ENCODE measurements at regions not wholly inside any gene's neighbourhood (a gene's known extent, or its start where the extent isn't known, plus 50 kb on each side); places are given as distances from the start of the nearest gene placed in this dataset.

DNA sequence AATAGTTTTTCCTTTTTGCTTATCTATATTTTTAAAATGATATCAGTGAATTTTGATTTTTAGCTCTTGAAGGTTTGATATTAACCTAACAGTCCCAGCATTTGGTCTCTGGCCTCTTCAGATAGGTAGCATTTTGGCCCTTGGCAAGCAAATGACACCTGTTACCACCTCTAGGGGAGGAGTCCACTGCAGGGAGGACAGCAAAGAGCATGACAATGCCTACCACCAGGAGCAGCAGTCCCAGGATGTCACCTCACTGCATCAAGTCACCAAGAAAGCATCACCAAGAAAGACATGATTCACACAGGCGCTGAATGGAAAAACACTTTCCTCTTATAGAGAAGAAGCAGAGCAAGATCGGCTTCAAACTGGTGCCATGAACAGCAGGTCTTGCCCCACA is 224.3 kb downstream of the UBE3D start:
- TF ChIP-seq, protein P1, sequence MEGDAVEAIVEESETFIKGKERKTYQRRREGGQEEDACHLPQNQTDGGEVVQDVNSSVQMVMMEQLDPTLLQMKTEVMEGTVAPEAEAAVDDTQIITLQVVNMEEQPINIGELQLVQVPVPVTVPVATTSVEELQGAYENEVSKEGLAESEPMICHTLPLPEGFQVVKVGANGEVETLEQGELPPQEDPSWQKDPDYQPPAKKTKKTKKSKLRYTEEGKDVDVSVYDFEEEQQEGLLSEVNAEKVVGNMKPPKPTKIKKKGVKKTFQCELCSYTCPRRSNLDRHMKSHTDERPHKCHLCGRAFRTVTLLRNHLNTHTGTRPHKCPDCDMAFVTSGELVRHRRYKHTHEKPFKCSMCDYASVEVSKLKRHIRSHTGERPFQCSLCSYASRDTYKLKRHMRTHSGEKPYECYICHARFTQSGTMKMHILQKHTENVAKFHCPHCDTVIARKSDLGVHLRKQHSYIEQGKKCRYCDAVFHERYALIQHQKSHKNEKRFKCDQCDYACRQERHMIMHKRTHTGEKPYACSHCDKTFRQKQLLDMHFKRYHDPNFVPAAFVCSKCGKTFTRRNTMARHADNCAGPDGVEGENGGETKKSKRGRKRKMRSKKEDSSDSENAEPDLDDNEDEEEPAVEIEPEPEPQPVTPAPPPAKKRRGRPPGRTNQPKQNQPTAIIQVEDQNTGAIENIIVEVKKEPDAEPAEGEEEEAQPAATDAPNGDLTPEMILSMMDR (IDR thresholded peaks at IDR 0.05), result no peak
- ATAC-seq, result no peak
- no peaks in the 10 kb centered on the region for H3K27me3 ChIP-seq
- H3K4me3 ChIP-seq, result no peak overlapping the region
- intact Hi-C loops (cut with DNase I), result no loop called here
- no peak for DNase-seq
- no peak overlapping the region for H3K27ac ChIP-seq
- H3K4me1 ChIP-seq, result no peaks in the 10 kb centered on the region
- H3K36me3 ChIP-seq, result no peaks in the 10 kb centered on the region
- H3K9me3 ChIP-seq, result no peaks in the 10 kb centered on the region
